GM18511 (cell line): ENCODE measurements at regions not wholly inside any gene's neighbourhood (a gene's known extent, or its start where the extent isn't known, plus 50 kb on each side); places are given as distances from the start of the nearest gene placed in this dataset.

Experiments
- ATAC-seq: cut with Tn5 transposase; IDR thresholded peaks from one replicate; pipeline ENCODE4 v1.9.1; 2021; ENCODE audit warnings: mild to moderate bottlenecking, moderate library complexity; ENCODE audit not compliant: unreplicated experiment

GRCh38 chr10:4070921-4071660 is 286.1 kb upstream of the KLF6 start:
- no peak for ATAC-seq

GRCh38 chr10:4070184-4070583 is 285.2 kb upstream of the KLF6 start:
- no peak for ATAC-seq

DNA sequence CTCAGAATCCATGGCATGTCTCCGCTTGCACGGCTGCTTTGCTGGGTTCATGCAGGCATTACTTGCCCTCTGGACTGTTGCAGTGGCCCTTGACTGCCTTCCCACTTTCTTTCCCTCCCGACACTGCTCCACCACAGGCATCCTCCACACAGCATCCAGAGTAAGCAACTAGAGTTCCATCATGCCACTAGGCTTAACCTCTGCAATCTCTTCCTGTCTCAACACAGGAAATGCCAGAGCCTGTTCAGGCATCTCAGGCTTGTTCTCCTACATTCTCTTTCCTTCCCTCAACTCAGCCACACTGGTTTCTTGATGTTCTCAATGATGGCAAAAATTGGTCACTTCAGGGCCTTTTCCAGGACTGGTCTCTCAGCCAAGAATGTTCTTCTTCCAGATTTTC is 284.5 kb upstream of the KLF6 start:
- ATAC-seq, result no peak

- no peak for ATAC-seq
Observed at GRCh38 chr10:4068629-4069028, 283.6 kb upstream of the KLF6 start.

DNA sequence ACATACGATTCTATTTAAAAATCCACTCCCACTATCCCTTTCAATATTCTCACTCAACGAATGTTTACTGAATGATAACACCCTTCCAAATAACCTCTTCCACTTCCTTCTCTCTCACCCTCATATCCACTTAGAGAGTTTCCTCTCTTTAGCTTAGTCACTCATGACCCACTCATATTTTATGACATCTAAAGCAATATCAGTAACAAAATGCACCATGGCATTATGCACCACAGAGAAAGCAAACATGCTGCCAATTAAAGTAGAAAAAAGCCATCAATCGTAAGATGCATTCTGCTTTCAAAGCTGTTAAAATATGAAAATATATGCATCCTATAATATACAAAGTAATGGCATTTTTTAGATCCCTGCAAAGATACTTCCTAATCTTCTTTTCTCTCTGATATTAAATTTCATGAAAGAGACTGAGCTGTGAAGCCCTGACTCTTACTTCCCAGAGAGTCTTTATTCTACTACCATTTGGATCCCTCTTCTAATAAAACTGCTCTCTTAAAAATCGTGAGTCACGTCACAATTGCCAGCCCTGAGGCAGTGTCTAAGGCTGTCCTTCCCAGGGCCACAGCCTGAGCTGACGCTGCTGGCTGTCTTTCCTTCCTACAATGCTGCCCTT is 283.0 kb upstream of the KLF6 start:
- ATAC-seq, result no peak

- ATAC-seq, result peak; percentile 83
Observed at GRCh38 chr10:4067531-4067930, 282.5 kb upstream of the KLF6 start.

DNA sequence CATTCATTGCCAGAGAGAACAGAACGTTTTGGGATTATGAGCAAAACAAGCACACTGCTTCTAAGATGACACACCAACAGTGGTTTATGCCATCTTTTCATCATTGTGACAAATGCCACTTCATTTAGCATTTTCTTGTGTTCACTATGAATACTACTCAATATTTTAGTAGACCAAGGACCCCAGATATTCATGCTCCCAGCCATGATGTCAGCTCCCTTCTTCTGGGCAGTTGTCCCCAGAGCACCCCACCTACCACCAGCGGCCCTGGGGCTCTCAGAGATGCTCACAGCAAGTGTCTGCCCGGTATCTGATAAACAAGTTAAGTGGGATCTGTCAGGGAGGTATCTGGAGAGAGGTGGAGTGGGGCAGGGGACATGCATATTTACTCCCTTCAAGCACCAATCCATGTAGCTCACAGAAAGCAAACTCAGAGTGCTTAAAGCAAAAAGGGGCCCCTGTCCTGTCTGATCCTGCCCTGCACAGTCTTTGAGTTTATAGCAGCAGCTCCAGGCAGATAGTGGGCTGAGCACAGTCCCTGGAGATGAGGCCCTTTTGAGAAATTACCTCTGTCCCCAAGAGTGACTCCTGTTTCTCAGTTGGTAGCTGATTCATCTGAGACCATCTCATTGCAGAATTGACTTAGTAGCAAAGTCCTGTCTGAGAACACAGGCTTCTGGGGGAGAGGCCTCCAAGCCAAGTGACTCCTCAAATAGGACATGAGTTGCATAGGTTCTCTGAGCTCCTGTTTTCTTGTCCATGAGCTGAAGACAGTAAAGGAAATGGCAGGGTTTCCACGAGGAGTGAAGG is 281.8 kb upstream of the KLF6 start:
- ATAC-seq, result peak; percentile 67

- ATAC-seq, result no peak
Observed at GRCh38 chr10:4064489-4064888, 279.5 kb upstream of the KLF6 start.

- no peak for ATAC-seq
Observed at GRCh38 chr10:4063717-4064116, 278.7 kb upstream of the KLF6 start.

DNA sequence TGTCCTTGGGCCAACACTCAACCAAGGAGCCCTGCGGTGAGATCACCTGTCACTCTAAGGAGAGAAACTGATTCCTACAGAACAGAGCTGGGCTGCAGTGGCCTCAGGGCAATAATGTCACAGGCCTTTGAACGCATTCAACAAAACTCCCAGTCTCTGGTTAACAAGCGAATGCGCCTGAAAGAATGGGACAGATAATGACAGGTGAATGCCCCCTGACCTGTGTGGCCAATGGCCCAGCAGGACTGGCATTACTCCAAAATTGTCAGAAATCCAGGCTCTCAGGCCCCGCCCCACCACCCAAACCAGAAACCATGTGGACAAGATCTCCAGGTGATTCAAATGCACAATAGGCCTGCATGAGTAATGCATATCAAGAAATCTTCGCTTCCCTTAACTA is 277.7 kb upstream of the KLF6 start:
- ATAC-seq, result no peak

DNA sequence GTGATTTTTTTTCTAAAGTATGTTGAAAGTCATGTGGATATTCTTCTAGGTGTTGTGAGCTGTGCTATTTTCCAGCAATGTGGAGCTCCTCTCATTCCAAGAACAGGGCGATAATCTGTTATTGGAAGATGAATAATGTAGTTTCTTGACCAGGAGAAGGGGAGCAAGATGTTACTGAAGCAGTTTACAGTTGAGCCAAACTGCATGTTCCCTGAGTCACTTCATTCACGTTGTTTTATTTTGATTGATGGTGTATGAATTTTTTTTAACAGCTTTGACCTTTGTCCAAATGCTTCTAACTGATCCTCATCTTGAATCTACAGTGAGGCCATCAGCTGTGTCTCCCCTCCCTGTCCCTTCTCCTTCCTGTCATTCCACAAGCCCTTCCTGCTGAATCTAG is 277.1 kb upstream of the KLF6 start:
- no peak for ATAC-seq

GRCh38 chr10:4061441-4061951 is 276.5 kb upstream of the KLF6 start:
- ATAC-seq, result no peak

DNA sequence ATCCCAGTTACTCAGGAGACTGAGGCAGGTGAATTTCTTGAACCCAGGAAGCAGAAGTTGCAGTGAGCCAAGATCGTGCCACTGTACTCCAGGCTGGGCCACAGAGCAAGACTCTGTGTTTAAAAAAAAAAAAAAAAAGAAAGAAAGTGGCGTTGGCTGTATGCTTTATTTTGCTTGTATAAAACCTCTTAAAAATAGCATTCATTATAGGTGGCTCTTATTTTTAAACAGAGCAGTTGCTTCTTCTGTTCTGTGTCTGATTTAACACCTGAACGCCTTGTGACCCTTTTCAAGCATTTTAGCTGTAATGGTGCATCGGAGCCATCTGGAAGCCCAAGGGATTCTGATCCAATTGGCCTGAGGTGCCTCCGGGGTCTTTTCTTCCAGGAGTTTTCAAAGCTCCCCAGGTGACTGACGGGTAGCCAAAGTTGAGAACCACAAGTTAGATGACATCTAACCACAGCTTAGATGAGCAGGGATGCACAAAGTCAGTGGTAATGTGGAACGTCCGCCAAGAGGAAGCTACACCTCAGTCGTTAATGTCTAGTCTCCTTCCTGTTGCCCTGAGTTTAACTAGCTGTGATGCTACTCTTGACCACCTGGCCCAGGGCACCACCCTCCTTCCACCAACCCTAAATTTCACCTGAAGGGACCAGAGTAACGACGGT is 274.6 kb upstream of the KLF6 start:
- peak; percentile 69 for ATAC-seq

- no peak for ATAC-seq
Observed at GRCh38 chr10:4058514-4059029, 273.6 kb upstream of the KLF6 start.

DNA sequence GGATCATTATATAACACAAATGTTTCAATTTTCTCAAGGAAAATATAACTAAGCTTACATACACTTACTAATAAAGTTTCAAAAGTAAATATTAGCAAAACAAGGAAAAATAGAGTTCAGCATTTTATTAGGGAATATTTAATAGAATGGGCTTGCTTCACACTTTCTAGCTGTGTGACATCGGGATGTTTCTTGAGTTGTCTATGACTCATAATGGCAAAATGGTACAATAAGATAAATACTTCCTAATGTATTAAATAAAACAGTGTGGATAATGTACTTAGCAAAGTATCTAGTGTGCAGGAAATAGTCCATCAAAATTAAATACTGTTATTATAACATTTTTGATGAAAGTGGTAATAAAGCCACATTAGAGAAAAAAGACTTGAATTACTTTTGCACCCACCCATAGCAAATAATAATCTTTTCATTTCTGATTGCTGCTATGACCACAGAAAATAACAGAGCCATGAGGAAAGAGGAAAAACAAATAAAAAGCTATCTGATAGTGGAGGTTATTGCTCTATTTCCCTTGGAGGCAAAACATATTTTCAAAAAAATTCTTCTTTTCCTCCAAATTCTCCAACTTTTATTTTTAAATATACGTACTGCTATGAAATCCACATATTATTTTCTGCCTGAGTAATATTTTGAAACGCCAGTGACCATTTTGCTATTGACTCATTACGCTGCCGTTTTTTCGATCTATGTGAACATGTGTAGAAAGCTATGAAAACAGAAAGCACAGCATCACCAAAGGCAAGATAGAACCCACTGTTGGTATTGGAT is 272.9 kb upstream of the KLF6 start:
- no peak for ATAC-seq

GRCh38 chr10:4057021-4057420 is 272.0 kb upstream of the KLF6 start:
- ATAC-seq, result no peak

DNA sequence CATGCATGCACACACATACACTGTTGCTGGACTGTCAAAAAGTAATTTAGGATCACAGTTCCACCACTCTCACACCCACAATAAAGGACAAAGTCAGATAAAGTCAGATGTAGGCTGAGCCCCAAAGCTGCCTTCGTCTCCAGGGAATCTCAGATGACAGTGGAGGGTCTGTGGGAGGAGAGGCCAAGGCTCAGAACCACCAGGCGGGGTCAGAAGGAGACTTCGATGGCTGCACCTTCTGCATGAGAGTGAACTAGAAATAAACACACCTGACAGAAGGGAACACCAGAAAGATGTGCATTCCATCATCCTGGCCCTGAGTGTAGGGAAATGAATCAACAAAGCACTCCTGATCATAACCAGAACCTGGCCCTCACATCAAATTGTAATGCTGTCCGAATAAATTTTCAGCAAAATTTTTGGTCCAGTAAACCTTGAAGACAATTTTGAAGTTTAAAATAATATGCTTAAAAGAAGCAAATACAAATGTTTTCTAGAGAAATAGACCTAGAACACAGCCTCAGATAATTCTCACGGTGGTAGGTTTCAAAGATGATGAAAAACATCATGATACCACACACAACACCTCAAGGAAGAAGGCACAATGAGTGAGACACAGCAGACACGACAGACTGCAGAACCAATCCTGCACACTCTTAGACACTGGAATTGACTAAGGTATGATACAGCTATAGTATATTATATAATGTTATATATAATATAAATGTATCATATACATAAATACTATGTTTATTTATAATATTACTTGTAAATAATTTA is 269.8 kb upstream of the KLF6 start:
- no peak for ATAC-seq

GRCh38 chr10:4053940-4054339 is 268.9 kb upstream of the KLF6 start:
- no peak for ATAC-seq

DNA sequence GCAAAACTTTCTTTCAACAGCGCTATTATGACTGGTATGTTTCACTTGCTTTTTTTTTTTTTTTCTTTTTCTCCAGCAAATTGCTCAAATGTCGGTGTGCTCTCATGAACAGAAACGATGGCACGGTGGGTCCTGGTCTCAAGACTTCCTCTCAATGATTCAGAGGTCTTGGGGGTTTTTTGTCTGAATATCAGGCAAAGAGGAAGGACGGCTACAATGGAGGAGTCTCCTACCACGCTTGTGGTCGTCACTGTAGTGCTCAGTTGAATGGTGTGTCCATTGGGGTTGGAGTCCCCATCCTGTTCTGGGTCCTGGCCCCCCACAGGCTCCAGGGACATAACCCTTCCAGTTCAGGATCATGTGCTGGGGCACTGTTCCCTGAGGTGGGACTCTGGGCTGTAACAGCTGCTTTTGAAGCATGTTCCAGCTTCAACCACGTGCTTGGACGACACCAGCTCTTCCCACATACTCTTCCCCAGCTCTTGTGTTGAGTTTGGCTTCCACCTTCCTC is 266.7 kb upstream of the KLF6 start:
- no peak for ATAC-seq
